NT2/D1 (cell line): ENCODE measurements at regions not wholly inside any gene's neighbourhood (a gene's known extent, or its start where the extent isn't known, plus 50 kb on each side); places are given as distances from the start of the nearest gene placed in this dataset.

ENCODE experiments used
- DNase-seq: peaks from one replicate; pipeline ENCODE4 v3.0.0-alpha.2; 2011; ENCODE audit warnings: low read depth, low spot score
- H3K27me3 ChIP-seq: 2 replicates; pipeline ENCODE4 v1.6.0; 2011; ENCODE audit warnings: mild to moderate bottlenecking; ENCODE audit not compliant: insufficient read length, insufficient read depth
- H3K36me3 ChIP-seq: 2 replicates; pipeline ENCODE4 v1.6.1; 2011; ENCODE audit warnings: mild to moderate bottlenecking, low read length, mixed read lengths; ENCODE audit not compliant: insufficient read depth, insufficient read length
- H3K4me1 ChIP-seq: 2 replicates; pipeline ENCODE4 v1.5.1; 2011; ENCODE audit not compliant: insufficient read depth, insufficient read length
- H3K4me3 ChIP-seq: 2 replicates; pipeline ENCODE4 v1.5.1; 2011; ENCODE audit warnings: low read depth; ENCODE audit not compliant: insufficient read length
- H3K9ac ChIP-seq: 2 replicates; pipeline ENCODE4 v1.6.0; 2011; ENCODE audit warnings: low read depth; ENCODE audit not compliant: insufficient read length
- H3K9me3 ChIP-seq: 2 replicates; pipeline ENCODE4 v1.5.1; 2011; ENCODE audit warnings: mild to moderate bottlenecking, low read length; ENCODE audit not compliant: insufficient read depth
- SUZ12 ChIP-seq: IDR thresholded peaks from 2 replicates; pipeline ENCODE4 v1.6.1; 2011; ENCODE audit not compliant: insufficient read length, insufficient read depth; ENCODE audit errors: extremely low read depth
- YY1 ChIP-seq: IDR thresholded peaks from 2 replicates; pipeline ENCODE4 v1.6.1; 2011; ENCODE audit not compliant: insufficient read length, insufficient read depth
- ZNF274 ChIP-seq: IDR thresholded peaks from 2 replicates; pipeline ENCODE4 v1.6.1; 2011; ENCODE audit warnings: mild to moderate bottlenecking, low read depth, low read length

GRCh38 chr21:38965910-38966504 lies 160.3 kb downstream of the ETS2 start:
- Histone ChIP-seq H3K36me3 (no peaks in the 10 kb centered on the region), H3K27me3 (no peaks in the 10 kb centered on the region), H3K4me1 (no peaks in the 10 kb centered on the region), H3K9ac (no peak overlapping the region), H3K9me3 (peaks cover 8% of the 10 kb centered on the region; the same call in 1 of the 2 replicates), H3K4me3 (no peak overlapping the region)
- DNase-seq, result no peak
- TF ChIP-seq SUZ12 (no peak), YY1 (no peak), ZNF274 (no peak)

- no peak for TF ChIP-seq SUZ12
- TF ChIP-seq ZNF274, result no peak
- TF ChIP-seq YY1, result no peak
- Histone ChIP-seq H3K4me1 (no peaks in the 10 kb centered on the region), H3K27me3 (no peaks in the 10 kb centered on the region), H3K4me3 (no peak overlapping the region), H3K36me3 (no peaks in the 10 kb centered on the region), H3K9me3 (peaks cover 8% of the 10 kb centered on the region; the same call in 1 of the 2 replicates), H3K9ac (no peak overlapping the region)
- no peak for DNase-seq
Measured at GRCh38 chr21:38965241-38965640, 159.5 kb downstream of the ETS2 start.

DNA sequence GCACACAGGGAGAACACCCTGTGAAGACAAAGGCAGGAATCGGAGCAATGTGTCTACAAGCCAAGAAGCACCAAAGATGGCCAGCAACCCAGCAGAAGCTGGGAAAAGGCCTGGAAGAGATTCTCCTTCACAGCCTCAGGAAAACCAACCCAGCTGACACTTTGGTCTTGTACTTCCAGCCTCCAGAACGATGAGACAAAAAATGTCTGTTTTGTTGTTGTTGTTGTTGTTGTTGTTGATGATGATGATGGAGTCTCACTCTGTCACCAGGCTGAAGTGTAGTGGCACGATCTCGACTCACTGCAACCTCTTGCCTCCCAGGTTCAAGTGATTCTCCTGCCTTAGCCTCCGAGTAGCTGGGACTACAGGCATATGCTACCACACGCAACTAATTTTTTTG lies 157.3 kb downstream of the ETS2 start:
- Histone ChIP-seq H3K27me3 (no peaks in the 10 kb centered on the region), H3K4me1 (no peaks in the 10 kb centered on the region), H3K4me3 (no peak overlapping the region), H3K9me3 (peaks cover 8% of the 10 kb centered on the region; the same call in 1 of the 2 replicates), H3K36me3 (no peaks in the 10 kb centered on the region), H3K9ac (no peak overlapping the region)
- TF ChIP-seq SUZ12 (no peak), ZNF274 (no peak), YY1 (no peak)
- no peak for DNase-seq

DNA sequence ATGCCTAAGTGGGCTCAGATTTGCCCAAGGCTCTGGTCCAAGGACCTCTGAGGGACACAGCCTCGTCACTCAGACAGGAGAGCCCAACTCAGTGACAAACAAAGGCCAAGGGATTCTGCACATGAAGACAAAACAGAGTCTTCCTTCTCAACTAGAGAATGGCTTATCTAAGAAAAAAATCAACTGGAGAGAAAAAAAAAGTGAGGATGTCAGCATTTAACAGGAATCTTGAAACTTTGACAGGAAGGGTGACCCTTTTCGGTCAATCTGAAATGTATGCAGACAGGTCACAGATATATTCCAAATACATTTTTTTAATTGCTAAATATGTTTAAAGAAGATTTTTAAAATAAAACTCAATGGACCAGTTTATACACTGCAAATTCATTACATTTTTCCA lies 154.5 kb downstream of the ETS2 start:
- peaks cover 8% of the 10 kb centered on the region; the same call in 1 of the 2 replicates for H3K9me3 ChIP-seq
- H3K4me1 ChIP-seq, result no peaks in the 10 kb centered on the region
- no peaks in the 10 kb centered on the region for H3K36me3 ChIP-seq
- H3K4me3 ChIP-seq, result no peak overlapping the region
- TF ChIP-seq YY1, result no peak
- TF ChIP-seq SUZ12, result no peak
- TF ChIP-seq ZNF274, result no peak
- no peak for DNase-seq
- H3K9ac ChIP-seq, result no peak overlapping the region
- H3K27me3 ChIP-seq, result no peaks in the 10 kb centered on the region

GRCh38 chr21:38959692-38960061 lies 153.9 kb downstream of the ETS2 start:
- no peaks in the 10 kb centered on the region for H3K4me1 ChIP-seq
- DNase-seq, result no peak
- H3K36me3 ChIP-seq, result no peaks in the 10 kb centered on the region
- no peak overlapping the region for H3K4me3 ChIP-seq
- no peaks in the 10 kb centered on the region for H3K27me3 ChIP-seq
- no peak for TF ChIP-seq YY1
- TF ChIP-seq SUZ12, result no peak
- TF ChIP-seq ZNF274, result no peak
- H3K9ac ChIP-seq, result no peak overlapping the region
- peaks cover 8% of the 10 kb centered on the region; the same call in 1 of the 2 replicates for H3K9me3 ChIP-seq

DNA sequence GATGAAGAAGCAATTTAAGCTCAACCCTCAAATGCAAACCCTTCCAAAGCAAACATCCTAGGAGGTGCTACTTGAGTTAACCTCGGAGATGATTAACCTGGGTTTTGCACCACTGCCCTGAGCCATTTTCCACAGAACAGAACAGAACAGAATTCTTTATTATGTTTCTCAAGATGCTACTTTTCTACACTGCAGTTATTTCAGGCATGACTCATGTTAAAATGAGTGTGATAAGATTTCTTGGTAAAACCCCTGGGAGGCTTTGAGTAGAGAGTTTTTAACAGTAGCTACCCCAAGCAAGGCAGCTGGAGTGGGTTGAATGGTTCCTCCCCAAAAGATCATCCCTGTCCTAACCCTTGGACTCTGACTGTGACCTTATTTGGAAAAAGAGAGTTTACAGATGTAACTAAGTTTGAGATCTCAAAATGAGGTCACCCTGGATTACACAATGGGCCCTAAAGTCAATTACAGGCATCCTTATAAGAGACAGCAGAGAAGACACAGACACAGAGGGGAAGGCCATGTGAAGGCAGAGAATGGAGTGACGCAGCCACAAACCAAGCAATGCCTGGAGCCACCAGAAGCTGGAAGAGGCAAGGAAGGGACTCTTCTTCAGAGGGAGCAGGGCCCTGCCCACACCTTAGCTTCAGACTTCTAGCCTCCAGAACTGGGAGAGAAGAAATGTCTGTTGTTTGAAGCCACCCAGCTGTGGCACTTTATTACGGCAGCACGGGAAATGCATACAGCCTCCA lies 153.4 kb downstream of the ETS2 start:
- Histone ChIP-seq H3K9me3 (peaks cover 8% of the 10 kb centered on the region; the same call in 1 of the 2 replicates), H3K4me3 (no peak overlapping the region), H3K9ac (no peak overlapping the region), H3K4me1 (no peaks in the 10 kb centered on the region), H3K36me3 (no peaks in the 10 kb centered on the region), H3K27me3 (no peaks in the 10 kb centered on the region)
- TF ChIP-seq SUZ12, result no peak
- TF ChIP-seq ZNF274, result no peak
- no peak for DNase-seq

DNA sequence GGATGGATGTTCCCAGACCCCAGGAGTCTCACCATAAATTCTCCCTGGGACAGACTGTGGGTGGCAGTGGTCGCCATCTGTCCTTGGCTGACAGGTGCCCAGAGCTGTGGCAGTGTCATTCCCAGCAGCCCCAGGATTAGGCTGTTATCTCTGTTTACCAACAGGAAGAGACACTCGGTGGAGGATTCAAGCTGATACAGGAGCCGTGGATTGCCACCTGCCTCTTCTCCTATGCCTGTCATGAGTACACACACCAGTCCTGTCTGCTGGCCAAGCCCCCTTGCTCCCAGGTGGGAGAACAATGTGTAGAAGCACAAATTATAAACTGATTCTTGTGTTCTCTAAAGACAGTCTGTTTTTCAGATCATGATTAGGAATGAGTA lies 152.6 kb downstream of the ETS2 start:
- DNase-seq, result no peak
- Histone ChIP-seq H3K4me1 (no peaks in the 10 kb centered on the region), H3K36me3 (no peaks in the 10 kb centered on the region), H3K9me3 (peaks cover 8% of the 10 kb centered on the region; the same call in 1 of the 2 replicates), H3K27me3 (no peaks in the 10 kb centered on the region), H3K4me3 (no peak overlapping the region), H3K9ac (no peak overlapping the region)
- TF ChIP-seq SUZ12, result no peak
- no peak for TF ChIP-seq YY1
- TF ChIP-seq ZNF274, result no peak
